HG03354 (cell line): ENCODE measurements at regions not wholly inside any gene's neighbourhood (a gene's known extent, or its start where the extent isn't known, plus 50 kb on each side); places are given as distances from the start of the nearest gene placed in this dataset.
"Not testable (repeated sequence)": the region's sequence is repeated elsewhere in the genome, so short reads cannot be mapped to it uniquely, and the experiment has no call there.

Experiments used
- ATAC-seq: cut with Tn5 transposase; IDR thresholded peaks from one replicate; pipeline ENCODE4 v1.9.1; 2021; ENCODE audit warnings: mild to moderate bottlenecking; ENCODE audit not compliant: unreplicated experiment, poor library complexity, severe bottlenecking

DNA sequence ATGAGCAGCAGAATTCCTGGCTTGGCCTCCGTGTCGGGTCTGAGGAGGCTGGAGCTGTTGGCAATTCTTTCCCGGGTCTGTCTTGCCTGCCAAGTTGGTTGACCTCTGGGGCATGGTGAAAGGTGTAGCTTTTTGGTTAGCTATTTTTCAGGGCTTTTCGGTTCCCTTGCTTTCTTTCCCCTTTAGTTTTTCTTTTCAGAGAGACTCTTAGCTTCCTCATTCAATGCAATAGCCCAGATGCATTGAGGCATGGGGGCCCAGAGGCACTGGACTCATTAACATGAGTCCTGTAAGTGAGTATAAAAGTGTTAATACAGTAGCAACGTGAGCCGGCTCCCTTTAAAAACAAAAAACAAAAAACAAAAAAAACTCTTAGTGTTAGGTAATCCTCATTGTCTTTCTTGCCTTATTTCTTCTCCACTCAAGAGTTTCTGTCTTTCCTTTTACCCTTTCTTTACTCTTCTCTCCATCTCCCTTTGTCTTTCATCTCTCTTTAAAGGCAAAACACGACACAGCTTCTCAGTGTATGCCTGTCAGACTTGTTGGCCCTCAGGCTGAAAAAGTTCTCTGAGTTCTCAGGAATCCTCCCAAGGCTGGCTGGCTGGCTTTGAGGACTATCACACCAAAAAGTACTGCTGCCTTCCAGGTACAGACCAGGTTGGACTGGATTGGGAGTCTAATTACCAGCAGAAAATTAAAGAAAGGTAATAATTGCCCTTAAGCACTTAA, 289.9 kb upstream of the TUT7 start:
- ATAC-seq, result no peak

DNA sequence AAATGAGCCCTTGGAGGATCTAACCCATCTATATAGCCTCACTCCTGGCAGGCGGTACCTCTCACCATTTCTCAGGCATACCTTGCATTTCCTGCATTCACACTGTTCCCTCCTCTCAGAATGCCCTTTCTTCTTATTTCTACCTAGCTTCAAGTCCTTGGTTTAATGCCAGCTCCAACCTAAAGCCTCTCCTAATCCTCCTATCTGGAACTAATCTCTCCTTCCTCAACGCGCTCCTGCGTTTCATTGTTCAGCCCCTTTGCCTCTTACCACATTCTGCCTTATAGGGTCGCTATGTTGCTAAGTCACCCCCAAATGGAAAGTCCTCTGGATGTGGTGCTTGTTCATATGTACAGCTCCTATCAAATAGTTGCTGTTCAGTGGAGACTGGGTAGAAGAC, 288.5 kb upstream of the TUT7 start:
- ATAC-seq, result no peak

GRCh38 chr9:86641970-86642369, 287.8 kb upstream of the TUT7 start:
- no peak for ATAC-seq

- no peak for ATAC-seq
These were observed 285.7 kb upstream of the TUT7 start for GRCh38 chr9:86639899-86640379.

GRCh38 chr9:86639287-86639686, 285.1 kb upstream of the TUT7 start:
- ATAC-seq, result no peak

GRCh38 chr9:86638109-86638508, 283.9 kb upstream of the TUT7 start:
- no peak for ATAC-seq

- ATAC-seq, result no peak
These were observed 283.3 kb upstream of the TUT7 start for GRCh38 chr9:86637515-86637914.

DNA sequence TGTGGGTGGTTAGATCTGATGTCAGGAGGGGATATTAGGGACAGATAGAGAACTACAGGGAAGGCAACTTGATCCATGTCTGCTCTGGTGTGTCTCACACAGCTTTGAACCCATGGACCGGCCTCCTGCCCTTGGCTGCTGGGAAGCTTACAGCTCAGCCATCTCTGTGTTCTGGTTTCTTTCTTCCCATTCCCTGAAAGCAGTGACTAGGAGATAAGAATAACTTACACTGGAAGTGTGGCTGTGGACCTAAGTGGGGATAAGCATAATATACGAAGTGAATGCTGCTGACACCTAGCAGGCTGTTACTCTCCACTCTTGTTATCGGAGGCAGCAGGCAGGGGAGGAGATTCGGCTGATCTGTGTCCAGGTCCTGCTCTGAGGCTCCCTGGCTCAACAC, 282.3 kb upstream of the TUT7 start:
- no peak for ATAC-seq

DNA sequence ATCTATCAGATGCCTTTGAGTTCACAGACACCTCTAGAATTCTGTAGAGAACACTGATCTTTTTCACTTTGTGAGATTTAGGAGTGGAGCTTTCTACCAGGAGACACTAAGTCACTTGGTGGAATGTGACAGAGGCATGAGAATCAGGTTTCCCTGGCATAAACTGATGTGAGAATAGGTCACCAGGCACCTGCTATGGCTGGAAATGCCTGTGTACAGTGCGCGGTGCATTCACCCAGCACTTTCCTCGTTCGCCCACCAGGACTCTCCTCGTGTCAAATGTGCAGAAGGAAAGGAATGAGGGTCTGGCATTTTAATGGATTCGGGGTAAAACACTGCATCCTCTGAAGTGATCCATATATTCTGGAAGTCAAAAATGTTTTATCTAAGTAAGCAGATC, 281.8 kb upstream of the TUT7 start:
- ATAC-seq, result no peak

GRCh38 chr9:86634501-86634900, 280.3 kb upstream of the TUT7 start:
- no peak for ATAC-seq

GRCh38 chr9:86633945-86634344, 279.7 kb upstream of the TUT7 start:
- ATAC-seq, result no peak

DNA sequence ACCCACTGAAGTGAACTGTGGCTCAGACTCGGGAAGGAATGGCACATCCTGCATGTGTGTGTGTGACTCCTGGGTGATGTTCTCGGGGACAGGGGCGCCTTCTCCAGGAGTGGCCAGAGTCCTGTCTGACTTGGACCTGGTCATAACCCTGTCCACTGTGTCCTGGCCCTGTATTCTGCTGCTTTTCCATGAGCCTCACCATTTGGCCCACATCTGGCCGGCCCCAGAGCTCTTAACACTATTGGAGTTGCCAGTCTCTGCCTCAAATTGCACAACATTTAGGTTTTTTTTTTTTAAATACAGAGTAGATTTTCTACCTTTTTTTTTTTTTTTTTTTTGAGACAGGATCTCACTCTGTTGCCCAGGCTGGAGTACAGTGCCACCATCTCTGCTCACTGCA, 278.3 kb upstream of the TUT7 start:
- no peak for ATAC-seq

GRCh38 chr9:86629530-86629929, 275.3 kb upstream of the TUT7 start:
- no peak for ATAC-seq

GRCh38 chr9:86626802-86627201, 272.6 kb upstream of the TUT7 start:
- no peak for ATAC-seq

DNA sequence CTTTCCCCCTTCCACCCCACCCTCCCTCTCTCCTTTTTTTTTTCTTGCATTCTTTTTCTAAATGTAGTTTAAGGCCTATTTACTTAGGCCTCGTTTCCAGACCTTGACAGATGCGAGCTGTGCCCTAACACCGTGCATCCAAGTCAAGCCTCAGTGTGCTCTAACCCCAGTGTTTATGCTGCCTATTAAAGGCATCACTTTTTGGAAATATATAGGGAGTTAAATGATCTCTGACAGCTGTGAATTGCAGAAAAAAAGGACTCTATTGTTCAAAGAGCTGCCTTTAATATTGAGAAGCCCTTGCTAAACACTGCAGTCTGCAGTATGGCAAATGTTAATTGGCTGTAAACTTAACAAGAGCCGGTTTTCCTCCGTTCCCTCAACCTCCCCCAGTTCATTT, 270.4 kb upstream of the TUT7 start:
- no peak for ATAC-seq

DNA sequence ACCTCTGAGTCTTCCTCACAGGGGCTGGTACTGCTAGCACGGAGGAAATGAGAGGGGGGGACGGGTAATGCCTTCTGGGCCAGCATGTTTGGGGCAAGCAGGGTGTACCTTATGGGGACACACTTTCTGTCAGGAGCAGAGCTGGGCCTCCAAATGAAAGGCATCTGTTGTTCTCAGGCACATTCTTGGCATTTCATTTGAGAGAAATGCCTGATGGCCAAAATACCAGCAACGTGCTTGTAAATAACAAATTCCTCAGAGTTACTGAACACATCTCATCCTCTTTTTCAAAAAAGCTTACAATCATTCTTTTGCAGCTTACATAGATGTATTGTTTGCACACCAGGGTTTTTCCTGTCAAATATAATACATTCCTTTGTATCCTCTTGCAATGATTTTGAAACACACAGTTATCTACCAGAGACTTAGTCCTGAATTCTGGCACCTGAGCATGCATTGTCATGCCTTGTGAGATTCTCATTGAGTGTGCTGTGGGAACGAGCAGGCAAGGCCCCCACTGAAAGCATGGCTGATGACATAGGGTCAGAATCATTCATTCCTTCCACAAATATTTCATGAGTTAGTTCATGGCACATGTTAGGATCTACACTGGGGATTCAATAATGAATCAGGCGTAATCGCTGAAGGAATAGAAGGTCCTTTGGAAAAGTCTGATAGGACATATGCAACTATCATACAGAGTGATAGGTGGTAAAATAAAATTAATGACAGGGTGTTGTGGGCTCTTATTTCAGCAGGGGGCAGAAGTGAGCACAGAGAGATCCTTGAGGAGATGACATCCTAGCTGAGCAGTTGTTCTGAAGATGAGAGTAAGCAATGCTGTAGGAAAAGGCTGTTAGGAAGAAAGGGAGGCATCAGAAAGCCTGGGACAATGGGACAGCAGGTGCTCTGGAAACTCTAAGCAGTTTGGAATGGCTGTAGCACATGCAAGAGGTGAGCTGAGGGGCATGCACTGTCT, 260.9 kb upstream of the TUT7 start:
- ATAC-seq, result no peak

GRCh38 chr9:86613943-86614342, 259.7 kb upstream of the TUT7 start:
- ATAC-seq, result no peak

- ATAC-seq, result not testable (repeated sequence)
These were observed 257.3 kb upstream of the TUT7 start for GRCh38 chr9:86611534-86611933.

- ATAC-seq, result no peak
These were observed 251.1 kb upstream of the TUT7 start for GRCh38 chr9:86605303-86605702.

- ATAC-seq, result no peak
These were observed 250.5 kb upstream of the TUT7 start for GRCh38 chr9:86604741-86605140.

- ATAC-seq, result no peak
These were observed 248.5 kb upstream of the TUT7 start for GRCh38 chr9:86602715-86603114.
